SK-N-MC (cell line): ENCODE measurements at regions not wholly inside any gene's neighbourhood (a gene's known extent, or its start where the extent isn't known, plus 50 kb on each side); places are given as distances from the start of the nearest gene placed in this dataset.

Source experiments
- DNase-seq: peaks from one replicate; pipeline ENCODE4 v3.0.0-alpha.2; 2011; ENCODE audit warnings: low read depth, low spot score
- H3K27ac ChIP-seq: fragments of 200-600 bp; sonication (generic); 2 replicates; pipeline ENCODE4 v1.5.1; 2016; ENCODE audit warnings: mixed run types
- H3K36me3 ChIP-seq: fragments of 200-600 bp; sonication (generic); 2 replicates; pipeline ENCODE4 v1.6.1; 2017; ENCODE audit warnings: antibody characterized with exemption, low read length, mixed read lengths; ENCODE audit not compliant: insufficient read depth
- H3K4me3 ChIP-seq: fragments of 200-600 bp; sonication (generic); 2 replicates; pipeline ENCODE4 v1.5.1; 2016
- H3K9ac ChIP-seq: fragments of 200-600 bp; sonication (generic); 2 replicates; pipeline ENCODE4 v1.8.0; 2017; ENCODE audit warnings: mixed run types, mixed read lengths; ENCODE audit not compliant: insufficient read length
- H3K9me3 ChIP-seq: fragments of 200-600 bp; sonication (generic); 2 replicates; pipeline ENCODE4 v1.6.1; 2017; ENCODE audit warnings: low read depth, mild to moderate bottlenecking, antibody characterized with exemption, low read length, moderate library complexity, mixed read lengths
- EZH2 ChIP-seq: fragments of 200-600 bp; sonication (generic); IDR thresholded peaks from one replicate; pipeline ENCODE4 v1.6.1; 2017; ENCODE audit warnings: antibody characterized with exemption
- FOXP2 ChIP-seq: optimal IDR thresholded peaks from 2 replicates; pipeline ENCODE3; 2011; ENCODE audit warnings: mild to moderate bottlenecking, moderate library complexity; ENCODE audit not compliant: insufficient read depth; ENCODE audit errors: extremely low read length, control extremely low read depth
- POLR2AphosphoS5 ChIP-seq: IDR thresholded peaks from 2 replicates; pipeline ENCODE4 v1.6.1; 2012; ENCODE audit warnings: mild to moderate bottlenecking, low read depth, low read length, borderline replicate concordance

- Histone ChIP-seq H3K9ac (no peak overlapping the region), H3K4me3 (no peak overlapping the region), H3K36me3 (no peaks in the 10 kb centered on the region), H3K27ac (no peak overlapping the region), H3K9me3 (no peaks in the 10 kb centered on the region)
- TF ChIP-seq EZH2 = no peak
- TF ChIP-seq POLR2AphosphoS5 = no peak
- no peak for TF ChIP-seq FOXP2
- no peak for DNase-seq
These were observed 229.1 kb upstream of the ACVR2A start for GRCh38 chr2:147615726-147616125.

- H3K9ac ChIP-seq = no peak overlapping the region
- H3K9me3 ChIP-seq = no peaks in the 10 kb centered on the region
- no peaks in the 10 kb centered on the region for H3K36me3 ChIP-seq
- TF ChIP-seq FOXP2 (no peak), EZH2 (no peak), POLR2AphosphoS5 (no peak)
- no peak overlapping the region for H3K4me3 ChIP-seq
- no peak overlapping the region for H3K27ac ChIP-seq
- no peak for DNase-seq
These were observed 229.8 kb upstream of the ACVR2A start for GRCh38 chr2:147614979-147615470.

GRCh38 chr2:147614471-147614870, 230.4 kb upstream of the ACVR2A start:
- Histone ChIP-seq H3K9ac (no peak overlapping the region), H3K27ac (no peak overlapping the region), H3K9me3 (no peaks in the 10 kb centered on the region), H3K4me3 (no peak overlapping the region), H3K36me3 (no peaks in the 10 kb centered on the region)
- TF ChIP-seq FOXP2 (no peak), EZH2 (no peak), POLR2AphosphoS5 (no peak)
- no peak for DNase-seq

GRCh38 chr2:147610496-147611040, 234.3 kb upstream of the ACVR2A start:
- no peaks in the 10 kb centered on the region for H3K9me3 ChIP-seq
- TF ChIP-seq POLR2AphosphoS5 (no peak), EZH2 (no peak), FOXP2 (no peak)
- H3K27ac ChIP-seq = no peak overlapping the region
- no peaks in the 10 kb centered on the region for H3K36me3 ChIP-seq
- DNase-seq = no peak
- no peak overlapping the region for H3K9ac ChIP-seq
- no peak overlapping the region for H3K4me3 ChIP-seq

GRCh38 chr2:147609301-147609700, 235.5 kb upstream of the ACVR2A start:
- H3K9me3 ChIP-seq = no peaks in the 10 kb centered on the region
- DNase-seq = no peak
- no peak overlapping the region for H3K4me3 ChIP-seq
- H3K27ac ChIP-seq = no peak overlapping the region
- TF ChIP-seq POLR2AphosphoS5 (no peak), EZH2 (no peak), FOXP2 (no peak)
- no peaks in the 10 kb centered on the region for H3K36me3 ChIP-seq
- H3K9ac ChIP-seq = no peak overlapping the region

- Histone ChIP-seq H3K4me3 (no peak overlapping the region), H3K9me3 (no peaks in the 10 kb centered on the region), H3K9ac (no peak overlapping the region), H3K36me3 (no peaks in the 10 kb centered on the region), H3K27ac (no peak overlapping the region)
- TF ChIP-seq EZH2 = no peak
- TF ChIP-seq POLR2AphosphoS5 = no peak
- TF ChIP-seq FOXP2 = no peak
- DNase-seq = no peak
These were observed 237.4 kb upstream of the ACVR2A start for GRCh38 chr2:147607379-147607778.

- no peaks in the 10 kb centered on the region for H3K9me3 ChIP-seq
- H3K36me3 ChIP-seq = no peaks in the 10 kb centered on the region
- H3K27ac ChIP-seq = no peak overlapping the region
- TF ChIP-seq POLR2AphosphoS5 = no peak
- TF ChIP-seq FOXP2 = no peak
- no peak for TF ChIP-seq EZH2
- H3K9ac ChIP-seq = no peak overlapping the region
- DNase-seq = no peak
- no peak overlapping the region for H3K4me3 ChIP-seq
These were observed 241.0 kb upstream of the ACVR2A start for GRCh38 chr2:147603876-147604275.

GRCh38 chr2:147603447-147603846, 241.4 kb upstream of the ACVR2A start:
- no peak overlapping the region for H3K27ac ChIP-seq
- no peaks in the 10 kb centered on the region for H3K9me3 ChIP-seq
- TF ChIP-seq FOXP2 (no peak), POLR2AphosphoS5 (no peak), EZH2 (no peak)
- no peak overlapping the region for H3K9ac ChIP-seq
- no peak for DNase-seq
- H3K36me3 ChIP-seq = no peaks in the 10 kb centered on the region
- H3K4me3 ChIP-seq = no peak overlapping the region

GRCh38 chr2:147600646-147601045, 244.2 kb upstream of the ACVR2A start:
- Histone ChIP-seq H3K9me3 (no peaks in the 10 kb centered on the region), H3K36me3 (no peaks in the 10 kb centered on the region), H3K9ac (no peak overlapping the region), H3K27ac (no peak overlapping the region), H3K4me3 (no peak overlapping the region; the same call in 1 of the 2 replicates)
- no peak for TF ChIP-seq EZH2
- no peak for DNase-seq
